GM23248 (cell line): ENCODE measurements at regions not wholly inside any gene's neighbourhood (a gene's known extent, or its start where the extent isn't known, plus 50 kb on each side); places are given as distances from the start of the nearest gene placed in this dataset.

Experiments
- EZH2 ChIP-seq: fragments of 200-600 bp; sonication (generic); IDR thresholded peaks from 2 replicates; pipeline ENCODE4 v1.6.1; 2018; ENCODE audit warnings: antibody characterized with exemption, mild to moderate bottlenecking; ENCODE audit not compliant: insufficient read depth, poor library complexity, severe bottlenecking
- EZH2phosphoT487 ChIP-seq: fragments of 200-600 bp; sonication (generic); IDR thresholded peaks from 2 replicates; pipeline ENCODE4 v1.6.1; 2018; ENCODE audit warnings: antibody characterized with exemption, moderate library complexity, mild to moderate bottlenecking, low read depth; ENCODE audit not compliant: insufficient read depth

GRCh38 chr1:87851490-87851889 lies 522.8 kb downstream of the LMO4 start:
- TF ChIP-seq EZH2 (no peak), EZH2phosphoT487 (no peak)
